Neural cell (in vitro differentiated cells): ENCODE measurements at regions not wholly inside any gene's neighbourhood (a gene's known extent, or its start where the extent isn't known, plus 50 kb on each side); places are given as distances from the start of the nearest gene placed in this dataset.

Experiments
- H2AFZ ChIP-seq: fragments of 200-600, 300-800 bp; sonication (generic), shearing (Covaris generic); 2 replicates; pipeline ENCODE4 v1.6.0; 2014; ENCODE audit warnings: low read depth, mild to moderate bottlenecking, antibody characterized with exemption, low read length, moderate library complexity
- H3F3A ChIP-seq: fragments of 200-600 bp; shearing (Covaris generic); 2 replicates; pipeline ENCODE4 v1.6.1; 2016; ENCODE audit warnings: mild to moderate bottlenecking, moderate library complexity, mixed read lengths, antibody characterized with exemption, low read length; ENCODE audit not compliant: insufficient read depth, poor library complexity, severe bottlenecking
- H3K27ac ChIP-seq: fragments of 200-600, 300-800 bp; sonication (generic), shearing (Covaris generic); 2 replicates; pipeline ENCODE4 v1.5.1; 2014; ENCODE audit warnings: mild to moderate bottlenecking, low read length, moderate library complexity
- H3K27me3 ChIP-seq: fragments of 300-800, 200-600 bp; sonication (generic), shearing (Covaris generic); 2 replicates; pipeline ENCODE4 v1.6.0; 2014; ENCODE audit warnings: mild to moderate bottlenecking, low read depth, low read length, moderate library complexity; ENCODE audit not compliant: insufficient read depth
- H3K36me3 ChIP-seq: fragments of 300-800, 200-600 bp; sonication (generic), shearing (Covaris generic); 2 replicates; pipeline ENCODE4 v1.5.1; 2014; ENCODE audit warnings: mild to moderate bottlenecking, antibody characterized with exemption, low read length, moderate library complexity; ENCODE audit not compliant: insufficient read depth
- H3K4me2 ChIP-seq: fragments of 300-800, 200-600 bp; sonication (generic), shearing (Covaris generic); 2 replicates; pipeline ENCODE4 v1.6.0; 2014; ENCODE audit warnings: mild to moderate bottlenecking, low read length
- H3K4me3 ChIP-seq: fragments of 300-800, 200-600 bp; sonication (generic), shearing (Covaris generic); 2 replicates; pipeline ENCODE4 v1.5.1; 2014; ENCODE audit warnings: mild to moderate bottlenecking, low read length, moderate library complexity
- H3K79me2 ChIP-seq: fragments of 200-600 bp; shearing (Covaris generic); replicated peaks from 2 replicates; pipeline ENCODE4 v1.6.0; 2014; ENCODE audit warnings: mild to moderate bottlenecking, low read length, moderate library complexity; ENCODE audit not compliant: insufficient read depth
- H3K9ac ChIP-seq: fragments of 300-800, 200-600 bp; sonication (generic), shearing (Covaris generic); 2 replicates; pipeline ENCODE4 v1.6.1; 2016; ENCODE audit warnings: mild to moderate bottlenecking, low read length, mixed read lengths
- H3K9me2 ChIP-seq: fragments of 200-600 bp; shearing (Covaris generic); 2 replicates; pipeline ENCODE4 v1.6.1; 2016; ENCODE audit warnings: mild to moderate bottlenecking, low read length, mixed read lengths; ENCODE audit not compliant: insufficient read depth
- H3K9me3 ChIP-seq: fragments of 200-600, 300-800 bp; sonication (generic), shearing (Covaris generic); 2 replicates; pipeline ENCODE4 v1.6.1; 2016; ENCODE audit warnings: mild to moderate bottlenecking, mixed run types, low read length, moderate library complexity, mixed read lengths
- H4K20me1 ChIP-seq: fragments of 200-600 bp; shearing (Covaris generic); 2 replicates; pipeline ENCODE4 v1.6.1; 2016; ENCODE audit warnings: mild to moderate bottlenecking, mixed run types; ENCODE audit not compliant: insufficient read depth
- EP300 ChIP-seq: fragments of 450-650 bp; conservative IDR thresholded peaks from 2 replicates; pipeline ENCODE4 v1.6.1; 2014; ENCODE audit warnings: antibody characterized with exemption, mild to moderate bottlenecking, moderate library complexity; ENCODE audit not compliant: poor library complexity, severe bottlenecking
- EZH2 ChIP-seq: fragments of 200-600, 300-800 bp; shearing (Covaris generic), sonication (generic); IDR thresholded peaks from 2 replicates; pipeline ENCODE4 v1.6.1; 2014; ENCODE audit warnings: antibody characterized with exemption, low read length, borderline replicate concordance, mild to moderate bottlenecking; ENCODE audit not compliant: insufficient read depth, poor library complexity, severe bottlenecking
- MXI1 ChIP-seq: fragments of 450-650 bp; conservative IDR thresholded peaks from 2 replicates; pipeline ENCODE4 v1.6.1; 2014; ENCODE audit warnings: antibody characterized with exemption, mild to moderate bottlenecking; ENCODE audit not compliant: poor library complexity, severe bottlenecking
- POLR2AphosphoS5 ChIP-seq: IDR thresholded peaks from 2 replicates; pipeline ENCODE4 v1.6.1; 2012
- RAD21 ChIP-seq: fragments of 450-650 bp; conservative IDR thresholded peaks from 2 replicates; pipeline ENCODE4 v1.6.1; 2014; ENCODE audit warnings: antibody characterized with exemption, mild to moderate bottlenecking, moderate library complexity
- SMC3 ChIP-seq: fragments of 450-650 bp; conservative IDR thresholded peaks from 2 replicates; pipeline ENCODE4 v1.6.1; 2014; ENCODE audit warnings: antibody characterized with exemption, mild to moderate bottlenecking, moderate library complexity; ENCODE audit not compliant: poor library complexity
- TAF1 ChIP-seq: IDR thresholded peaks from 2 replicates; pipeline ENCODE4 v1.6.1; 2012; ENCODE audit warnings: low read depth
- TF ChIP-seq, protein P1 (sequence below): IDR thresholded peaks from 2 replicates; pipeline ENCODE4 v1.6.1; 2012; ENCODE audit warnings: borderline replicate concordance
- TF ChIP-seq, protein P2 (sequence below): fragments of 450-650 bp; IDR thresholded peaks from 2 replicates; pipeline ENCODE4 v1.5.1; 2014; ENCODE audit warnings: antibody characterized with exemption, mild to moderate bottlenecking, moderate library complexity; ENCODE audit not compliant: poor library complexity, severe bottlenecking

GRCh38 chr7:24501443-24502134 lies 71.7 kb upstream of the PALS2 start:
- no peaks in the 10 kb centered on the region for H3K79me2 ChIP-seq
- no peak overlapping the region for H3K4me2 ChIP-seq
- H3K36me3 ChIP-seq: no peaks in the 10 kb centered on the region
- H3K9me3 ChIP-seq: no peaks in the 10 kb centered on the region
- H3K9me2 ChIP-seq: no peaks in the 10 kb centered on the region
- no peak overlapping the region for H3K9ac ChIP-seq
- no peak overlapping the region for H3K27ac ChIP-seq
- no peaks in the 10 kb centered on the region for H3F3A ChIP-seq
- H4K20me1 ChIP-seq: no peaks in the 10 kb centered on the region
- TF ChIP-seq SMC3: no peak
- TF ChIP-seq, protein P1, sequence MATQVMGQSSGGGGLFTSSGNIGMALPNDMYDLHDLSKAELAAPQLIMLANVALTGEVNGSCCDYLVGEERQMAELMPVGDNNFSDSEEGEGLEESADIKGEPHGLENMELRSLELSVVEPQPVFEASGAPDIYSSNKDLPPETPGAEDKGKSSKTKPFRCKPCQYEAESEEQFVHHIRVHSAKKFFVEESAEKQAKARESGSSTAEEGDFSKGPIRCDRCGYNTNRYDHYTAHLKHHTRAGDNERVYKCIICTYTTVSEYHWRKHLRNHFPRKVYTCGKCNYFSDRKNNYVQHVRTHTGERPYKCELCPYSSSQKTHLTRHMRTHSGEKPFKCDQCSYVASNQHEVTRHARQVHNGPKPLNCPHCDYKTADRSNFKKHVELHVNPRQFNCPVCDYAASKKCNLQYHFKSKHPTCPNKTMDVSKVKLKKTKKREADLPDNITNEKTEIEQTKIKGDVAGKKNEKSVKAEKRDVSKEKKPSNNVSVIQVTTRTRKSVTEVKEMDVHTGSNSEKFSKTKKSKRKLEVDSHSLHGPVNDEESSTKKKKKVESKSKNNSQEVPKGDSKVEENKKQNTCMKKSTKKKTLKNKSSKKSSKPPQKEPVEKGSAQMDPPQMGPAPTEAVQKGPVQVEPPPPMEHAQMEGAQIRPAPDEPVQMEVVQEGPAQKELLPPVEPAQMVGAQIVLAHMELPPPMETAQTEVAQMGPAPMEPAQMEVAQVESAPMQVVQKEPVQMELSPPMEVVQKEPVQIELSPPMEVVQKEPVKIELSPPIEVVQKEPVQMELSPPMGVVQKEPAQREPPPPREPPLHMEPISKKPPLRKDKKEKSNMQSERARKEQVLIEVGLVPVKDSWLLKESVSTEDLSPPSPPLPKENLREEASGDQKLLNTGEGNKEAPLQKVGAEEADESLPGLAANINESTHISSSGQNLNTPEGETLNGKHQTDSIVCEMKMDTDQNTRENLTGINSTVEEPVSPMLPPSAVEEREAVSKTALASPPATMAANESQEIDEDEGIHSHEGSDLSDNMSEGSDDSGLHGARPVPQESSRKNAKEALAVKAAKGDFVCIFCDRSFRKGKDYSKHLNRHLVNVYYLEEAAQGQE: no peak
- no peak for TF ChIP-seq TAF1
- TF ChIP-seq, protein P2, sequence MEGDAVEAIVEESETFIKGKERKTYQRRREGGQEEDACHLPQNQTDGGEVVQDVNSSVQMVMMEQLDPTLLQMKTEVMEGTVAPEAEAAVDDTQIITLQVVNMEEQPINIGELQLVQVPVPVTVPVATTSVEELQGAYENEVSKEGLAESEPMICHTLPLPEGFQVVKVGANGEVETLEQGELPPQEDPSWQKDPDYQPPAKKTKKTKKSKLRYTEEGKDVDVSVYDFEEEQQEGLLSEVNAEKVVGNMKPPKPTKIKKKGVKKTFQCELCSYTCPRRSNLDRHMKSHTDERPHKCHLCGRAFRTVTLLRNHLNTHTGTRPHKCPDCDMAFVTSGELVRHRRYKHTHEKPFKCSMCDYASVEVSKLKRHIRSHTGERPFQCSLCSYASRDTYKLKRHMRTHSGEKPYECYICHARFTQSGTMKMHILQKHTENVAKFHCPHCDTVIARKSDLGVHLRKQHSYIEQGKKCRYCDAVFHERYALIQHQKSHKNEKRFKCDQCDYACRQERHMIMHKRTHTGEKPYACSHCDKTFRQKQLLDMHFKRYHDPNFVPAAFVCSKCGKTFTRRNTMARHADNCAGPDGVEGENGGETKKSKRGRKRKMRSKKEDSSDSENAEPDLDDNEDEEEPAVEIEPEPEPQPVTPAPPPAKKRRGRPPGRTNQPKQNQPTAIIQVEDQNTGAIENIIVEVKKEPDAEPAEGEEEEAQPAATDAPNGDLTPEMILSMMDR: no peak
- TF ChIP-seq MXI1: no peak
- no peak for TF ChIP-seq EZH2
- TF ChIP-seq EP300: no peak
- TF ChIP-seq POLR2AphosphoS5: no peak
- TF ChIP-seq RAD21: no peak
- no peak overlapping the region for H2AFZ ChIP-seq
- H3K4me3 ChIP-seq: no peak overlapping the region
- no peaks in the 10 kb centered on the region for H3K27me3 ChIP-seq

DNA sequence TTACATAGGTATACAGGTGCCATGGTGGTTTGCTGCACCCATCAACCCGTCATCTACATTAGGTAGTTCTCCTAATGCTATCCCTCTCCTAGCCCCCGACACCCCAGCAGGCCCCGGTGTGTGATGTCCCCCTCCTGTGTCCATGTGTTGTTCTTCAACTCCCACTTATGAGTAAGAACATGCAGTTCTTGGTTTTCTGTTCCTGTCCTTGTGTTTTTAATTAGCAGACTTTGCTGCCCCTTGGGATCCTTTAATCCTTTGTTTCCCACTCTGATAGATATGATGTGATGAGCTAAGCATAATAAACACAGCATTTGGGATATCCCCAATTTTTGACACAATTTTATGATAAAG lies 71.1 kb upstream of the PALS2 start:
- H3K79me2 ChIP-seq: no peaks in the 10 kb centered on the region
- H3K36me3 ChIP-seq: no peaks in the 10 kb centered on the region
- H3K4me2 ChIP-seq: no peak overlapping the region
- no peak overlapping the region for H3K9ac ChIP-seq
- H3F3A ChIP-seq: no peaks in the 10 kb centered on the region
- TF ChIP-seq EZH2 (no peak), POLR2AphosphoS5 (no peak), RAD21 (no peak), MXI1 (no peak), SMC3 (no peak), EP300 (no peak), TAF1 (no peak)
- TF ChIP-seq, protein P2: no peak
- TF ChIP-seq, protein P1: no peak
- H2AFZ ChIP-seq: no peak overlapping the region
- H3K9me3 ChIP-seq: no peaks in the 10 kb centered on the region
- no peaks in the 10 kb centered on the region for H4K20me1 ChIP-seq
- H3K27ac ChIP-seq: no peak overlapping the region
- no peaks in the 10 kb centered on the region for H3K27me3 ChIP-seq
- H3K9me2 ChIP-seq: no peaks in the 10 kb centered on the region
- H3K4me3 ChIP-seq: no peak overlapping the region
